PC-3 (cell line): ENCODE measurements at regions not wholly inside any gene's neighbourhood (a gene's known extent, or its start where the extent isn't known, plus 50 kb on each side); places are given as distances from the start of the nearest gene placed in this dataset.

Experiments used
- ATAC-seq: fragments of 200-7000 bp; cut with Tn5 transposase; 2 replicates; pipeline ENCODE4 v1.9.1; 2020; ENCODE audit warnings: mild to moderate bottlenecking, moderate library complexity
- BruUV-seq: library from RNA; stranded (reverse); fragments of 400-500 nt; replicated peaks from 2 replicates; lab custom pipeline; 2021; lab: Mats Ljungman, UMichigan
- CTCF ChIA-PET: fragments of 300-600 bp; sonication (Branson Sonifier 250); formaldehyde crosslinking; loops from one replicate; lab custom pipeline; 2022; ENCODE audit warnings: antibody characterized with exemption; lab: Charles Lee
- POLR2A ChIA-PET: fragments of 300-600 bp; sonication (Branson Sonifier 250); formaldehyde crosslinking; loops from one replicate; lab custom pipeline; 2022; ENCODE audit warnings: antibody characterized with exemption; ENCODE audit not compliant: unreplicated experiment; lab: Charles Lee
- DNase-seq: peaks from one replicate; pipeline ENCODE4 v3.0.0-alpha.2; 2015
- H2AFZ ChIP-seq: fragments of 300-600 bp; sonication (generic); 2 replicates; pipeline ENCODE4 v1.6.0; 2016; ENCODE audit warnings: antibody characterized with exemption, low read length
- H3F3A ChIP-seq: fragments of 300-600 bp; sonication (generic); one replicate; pipeline ENCODE4 v1.6.0; 2017; ENCODE audit warnings: antibody characterized with exemption, low read length, control low read depth, mild to moderate bottlenecking; ENCODE audit not compliant: unreplicated experiment
- H3K27ac ChIP-seq: fragments of 300-600 bp; sonication (generic); 2 replicates; pipeline ENCODE4 v1.5.1; 2016; ENCODE audit warnings: mild to moderate bottlenecking, low read length
- H3K27me3 ChIP-seq: fragments of 300-600 bp; sonication (generic); 2 replicates; pipeline ENCODE4 v1.6.1; 2016; ENCODE audit warnings: low read length, mixed read lengths
- H3K36me3 ChIP-seq: fragments of 300-600 bp; sonication (generic); 2 replicates; pipeline ENCODE4 v1.6.1; 2016; ENCODE audit warnings: low read depth, mixed run types, low read length, mixed read lengths
- H3K4me1 ChIP-seq: fragments of 300-600 bp; sonication (generic); 2 replicates; pipeline ENCODE4 v1.5.1; 2016; ENCODE audit warnings: low read length; ENCODE audit not compliant: insufficient read depth
- H3K4me2 ChIP-seq: fragments of 300-600 bp; sonication (generic); 2 replicates; pipeline ENCODE4 v1.6.0; 2016; ENCODE audit warnings: low read length
- H3K4me3 ChIP-seq: fragments of 300-600 bp; sonication (generic); 2 replicates; pipeline ENCODE4 v1.5.1; 2016; ENCODE audit warnings: mild to moderate bottlenecking, low read length, mixed read lengths
- H3K79me2 ChIP-seq: fragments of 300-600 bp; sonication (generic); 2 replicates; pipeline ENCODE4 v1.6.1; 2017; ENCODE audit warnings: low read length, mixed read lengths
- H3K9ac ChIP-seq: fragments of 300-600 bp; sonication (generic); 2 replicates; pipeline ENCODE4 v1.6.0; 2016; ENCODE audit warnings: mild to moderate bottlenecking, low read length
- H3K9me2 ChIP-seq: fragments of 300-600 bp; sonication (generic); replicated peaks from 2 replicates; pipeline ENCODE4 v1.6.1; 2016; ENCODE audit warnings: mixed run types, low read length, mixed read lengths
- H3K9me3 ChIP-seq: fragments of 300-600 bp; sonication (generic); 2 replicates; pipeline ENCODE4 v1.6.1; 2016; ENCODE audit warnings: low read length, mixed read lengths
- H4K20me1 ChIP-seq: fragments of 300-600 bp; sonication (generic); 2 replicates; pipeline ENCODE4 v1.6.1; 2016; ENCODE audit warnings: low read length, mixed read lengths
- CTCF ChIP-seq: fragments of 300-600 bp; sonication (generic); conservative IDR thresholded peaks from 2 replicates; pipeline ENCODE4 v1.5.1; 2017; ENCODE audit warnings: antibody characterized with exemption, low read depth, mild to moderate bottlenecking, low read length
- EZH2 ChIP-seq: fragments of 300-600 bp; sonication (generic); IDR thresholded peaks from one replicate; pipeline ENCODE4 v1.6.1; 2017; ENCODE audit warnings: antibody characterized with exemption, mild to moderate bottlenecking, low read length; ENCODE audit not compliant: unreplicated experiment
- EZH2phosphoT487 ChIP-seq: fragments of 300-600 bp; sonication (generic); IDR thresholded peaks from 2 replicates; pipeline ENCODE4 v1.6.1; 2018; ENCODE audit warnings: mild to moderate bottlenecking, antibody characterized with exemption, low read length, borderline replicate concordance
- intact Hi-C: fragments of 100-400 bp; cut with micrococcal nuclease; formaldehyde crosslinking; loops from 2 replicates; pipeline ENCODE4 v1.9.0; 2023

DNA sequence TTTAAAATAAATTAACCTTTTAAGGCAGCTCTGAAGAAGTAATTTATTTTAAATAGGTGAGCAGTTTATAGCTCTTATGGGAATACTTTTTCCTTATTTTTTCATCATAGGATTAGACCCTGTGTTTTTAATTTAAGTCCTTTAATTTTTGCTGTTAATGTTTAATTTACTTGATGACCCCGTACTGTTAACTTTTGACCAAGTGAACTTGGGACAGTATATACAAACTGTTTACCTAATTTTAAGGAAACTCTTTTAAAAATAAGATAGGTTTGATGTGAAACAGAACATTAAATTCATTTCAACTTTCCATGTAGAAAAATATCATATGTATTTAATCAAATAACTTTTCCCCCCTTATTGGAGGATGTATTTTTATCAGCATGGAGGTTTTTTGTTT is 74.4 kb downstream of the KCNRG start:
- H3K79me2 ChIP-seq = peaks cover 83% of the 10 kb centered on the region
- intact Hi-C loops = loop anchor here (10.0 kb wide), 2 partner anchors 75 to 155 kb away; no protein-coding TSS in a partner anchor
- no TSS peak for BruUV-seq

DNA sequence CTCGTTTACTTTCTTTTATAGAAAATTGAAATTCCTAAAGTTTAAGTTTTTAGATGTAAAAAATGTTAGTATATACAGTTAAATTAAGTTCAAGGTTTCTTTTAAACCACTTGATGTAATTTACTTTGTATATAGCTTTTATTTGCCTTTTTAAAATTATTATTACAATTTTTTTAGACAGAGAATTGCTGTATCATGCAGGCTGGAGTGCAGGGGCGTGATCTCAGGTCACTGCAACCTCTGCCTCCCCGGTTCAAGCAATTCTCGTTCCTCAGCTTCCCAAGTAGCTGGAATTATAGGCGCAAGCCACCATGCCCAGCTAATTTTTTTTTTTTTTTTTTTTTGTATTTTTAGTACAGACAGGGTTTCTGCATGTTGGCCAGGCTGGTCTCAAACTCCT is 75.0 kb downstream of the KCNRG start:
- H3K9me3 ChIP-seq = no peaks in the 10 kb centered on the region
- CTCF ChIA-PET = no interaction called here

More for the DNA sequence above, 74.4 kb downstream of the KCNRG start:
- ATAC-seq = no peak
- H3K9ac ChIP-seq = no peak overlapping the region
- H3K27ac ChIP-seq = no peak overlapping the region
- no peak for TF ChIP-seq CTCF
- TF ChIP-seq EZH2phosphoT487 = no peak
- no peak for TF ChIP-seq EZH2
- POLR2A ChIA-PET = interaction anchor here (0.6 kb wide), 1 partner anchor 30 kb away, joined by 12 read pairs; no protein-coding TSS in a partner anchor
- no peak overlapping the region for H3K4me2 ChIP-seq
- no peak for DNase-seq
- no peaks in the 10 kb centered on the region for H3K9me2 ChIP-seq
- no peaks in the 10 kb centered on the region for H3K27me3 ChIP-seq
- CTCF ChIA-PET = no interaction called here
- no peak overlapping the region for H2AFZ ChIP-seq
- no peak overlapping the region for H3K4me3 ChIP-seq
- H3K4me1 ChIP-seq = peaks cover 5% of the 10 kb centered on the region; the same call in 1 of the 2 replicates
- H3K9me3 ChIP-seq = no peaks in the 10 kb centered on the region
- H3F3A ChIP-seq = no peaks in the 10 kb centered on the region
- no peaks in the 10 kb centered on the region for H3K36me3 ChIP-seq
- no peaks in the 10 kb centered on the region for H4K20me1 ChIP-seq

More for the DNA sequence above, 75.0 kb downstream of the KCNRG start:
- H3K36me3 ChIP-seq = no peaks in the 10 kb centered on the region
- DNase-seq (no peak), ATAC-seq (no peak)
- POLR2A ChIA-PET = interaction anchor here (0.6 kb wide), 1 partner anchor 29 kb away, joined by 12 read pairs; no protein-coding TSS in a partner anchor
- BruUV-seq = no TSS peak
- H3K9me2 ChIP-seq = no peaks in the 10 kb centered on the region
- intact Hi-C loops = no loop called here
- no peak overlapping the region for H3K27ac ChIP-seq
- no peak overlapping the region for H2AFZ ChIP-seq
- TF ChIP-seq EZH2phosphoT487 = no peak
- no peak for TF ChIP-seq CTCF
- TF ChIP-seq EZH2 = no peak
- H4K20me1 ChIP-seq = no peaks in the 10 kb centered on the region
- H3K79me2 ChIP-seq = peaks cover 83% of the 10 kb centered on the region
- peaks cover 1% of the 10 kb centered on the region; the same call in 1 of the 2 replicates for H3K4me1 ChIP-seq
- no peak overlapping the region for H3K4me2 ChIP-seq
- H3F3A ChIP-seq = no peaks in the 10 kb centered on the region
- H3K9ac ChIP-seq = no peak overlapping the region
- no peak overlapping the region for H3K4me3 ChIP-seq
- H3K27me3 ChIP-seq = no peaks in the 10 kb centered on the region
